ENCODE measurements at regions not wholly inside any gene's neighbourhood (a gene's known extent, or its start where the extent isn't known, plus 50 kb on each side); places are given as distances from the start of the nearest gene placed in this dataset.

DNA sequence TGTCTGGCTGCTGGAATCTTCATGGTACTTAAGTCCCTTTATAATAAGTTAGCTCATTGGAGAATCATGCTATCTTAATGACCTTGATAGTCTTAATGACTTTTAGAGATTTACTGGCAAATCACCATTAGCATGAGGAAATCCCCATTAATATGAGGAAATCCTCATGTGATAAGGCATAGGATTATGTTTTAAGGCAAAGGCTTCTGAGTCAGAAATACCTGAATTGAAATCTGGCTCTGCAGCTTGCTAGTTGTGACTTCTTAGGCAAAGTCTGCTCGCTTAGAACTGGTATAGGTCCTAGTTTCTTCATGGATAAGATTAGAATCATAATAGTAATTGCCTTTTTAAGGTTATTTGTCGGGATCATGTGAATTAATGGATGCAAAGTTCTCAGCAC is 190.2 kb upstream of the BANK1 start:
- TF ChIP-seq SMC3 (conservative IDR thresholded peaks at IDR 0.05; ENCODE audit: poor library complexity), result no peak
- no peak for TF ChIP-seq EP300 (conservative IDR thresholded peaks at IDR 0.05; ENCODE audit: poor library complexity, severe bottlenecking)
- TF ChIP-seq, protein P1, sequence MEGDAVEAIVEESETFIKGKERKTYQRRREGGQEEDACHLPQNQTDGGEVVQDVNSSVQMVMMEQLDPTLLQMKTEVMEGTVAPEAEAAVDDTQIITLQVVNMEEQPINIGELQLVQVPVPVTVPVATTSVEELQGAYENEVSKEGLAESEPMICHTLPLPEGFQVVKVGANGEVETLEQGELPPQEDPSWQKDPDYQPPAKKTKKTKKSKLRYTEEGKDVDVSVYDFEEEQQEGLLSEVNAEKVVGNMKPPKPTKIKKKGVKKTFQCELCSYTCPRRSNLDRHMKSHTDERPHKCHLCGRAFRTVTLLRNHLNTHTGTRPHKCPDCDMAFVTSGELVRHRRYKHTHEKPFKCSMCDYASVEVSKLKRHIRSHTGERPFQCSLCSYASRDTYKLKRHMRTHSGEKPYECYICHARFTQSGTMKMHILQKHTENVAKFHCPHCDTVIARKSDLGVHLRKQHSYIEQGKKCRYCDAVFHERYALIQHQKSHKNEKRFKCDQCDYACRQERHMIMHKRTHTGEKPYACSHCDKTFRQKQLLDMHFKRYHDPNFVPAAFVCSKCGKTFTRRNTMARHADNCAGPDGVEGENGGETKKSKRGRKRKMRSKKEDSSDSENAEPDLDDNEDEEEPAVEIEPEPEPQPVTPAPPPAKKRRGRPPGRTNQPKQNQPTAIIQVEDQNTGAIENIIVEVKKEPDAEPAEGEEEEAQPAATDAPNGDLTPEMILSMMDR (IDR thresholded peaks at IDR 0.05; ENCODE audit: poor library complexity, severe bottlenecking), result no peak
- TF ChIP-seq MXI1 (conservative IDR thresholded peaks at IDR 0.05; ENCODE audit: poor library complexity, severe bottlenecking), result no peak
- TF ChIP-seq EZH2 (IDR thresholded peaks at IDR 0.05; ENCODE audit: borderline replicate concordance, insufficient read depth, low read length, poor library complexity, severe bottlenecking), result no peak
- no peak for TF ChIP-seq RAD21 (conservative IDR thresholded peaks at IDR 0.05)
- no peak for TF ChIP-seq POLR2AphosphoS5 (IDR thresholded peaks at IDR 0.05)
- no peak for TF ChIP-seq TAF1 (IDR thresholded peaks at IDR 0.05; ENCODE audit: low read depth)
- no peak for TF ChIP-seq REST (IDR thresholded peaks at IDR 0.05; ENCODE audit: borderline replicate concordance)
- H3K4me3 ChIP-seq (ENCODE audit: low read length), result no peak overlapping the region
- H3K27me3 ChIP-seq (ENCODE audit: insufficient read depth, low read depth, low read length), result no peaks in the 10 kb centered on the region
- H3K4me2 ChIP-seq (ENCODE audit: low read length), result no peak overlapping the region
- no peak overlapping the region for H3K27ac ChIP-seq (ENCODE audit: low read length)
- no peaks in the 10 kb centered on the region for H3K9me2 ChIP-seq (ENCODE audit: insufficient read depth, low read length)
- no peaks in the 10 kb centered on the region for H4K20me1 ChIP-seq (ENCODE audit: insufficient read depth)
- no peak overlapping the region for H2AFZ ChIP-seq (ENCODE audit: low read depth, low read length)
- no peaks in the 10 kb centered on the region for H3F3A ChIP-seq (ENCODE audit: insufficient read depth, low read length, poor library complexity, severe bottlenecking)
- H3K9me3 ChIP-seq (ENCODE audit: low read length), result no peaks in the 10 kb centered on the region
- H3K9ac ChIP-seq (ENCODE audit: low read length), result no peak overlapping the region
- no peaks in the 10 kb centered on the region for H3K79me2 ChIP-seq (replicated peaks; ENCODE audit: insufficient read depth, low read length)
- H3K36me3 ChIP-seq (ENCODE audit: insufficient read depth, low read length), result no peaks in the 10 kb centered on the region

DNA sequence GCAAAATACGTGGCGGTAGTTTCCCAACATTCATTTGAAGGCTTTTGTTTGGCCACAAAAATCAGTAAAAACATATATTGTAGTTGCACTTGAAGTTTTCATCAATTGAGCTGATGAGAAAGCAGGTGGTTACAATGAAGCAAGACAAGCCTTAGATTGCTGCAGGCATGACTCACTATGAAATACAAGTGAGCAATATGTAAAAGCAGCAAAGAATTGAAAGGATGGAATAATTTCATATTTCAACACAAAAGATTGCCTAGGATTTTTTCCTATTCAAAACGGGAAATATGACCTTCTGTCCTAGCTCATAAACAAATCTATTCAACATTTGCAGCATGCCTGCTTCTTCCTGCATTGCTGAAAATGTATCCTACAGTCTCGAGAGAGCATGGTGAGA is 190.9 kb upstream of the BANK1 start:
- H3K9me3 ChIP-seq (ENCODE audit: low read length), result no peaks in the 10 kb centered on the region
- no peak overlapping the region for H3K4me3 ChIP-seq (ENCODE audit: low read length)
- no peaks in the 10 kb centered on the region for H3K36me3 ChIP-seq (ENCODE audit: insufficient read depth, low read length)
- no peak for TF ChIP-seq POLR2AphosphoS5 (IDR thresholded peaks at IDR 0.05)
- no peak for TF ChIP-seq EZH2 (IDR thresholded peaks at IDR 0.05; ENCODE audit: borderline replicate concordance, insufficient read depth, low read length, poor library complexity, severe bottlenecking)
- TF ChIP-seq MXI1 (conservative IDR thresholded peaks at IDR 0.05; ENCODE audit: poor library complexity, severe bottlenecking), result no peak
- H3K9ac ChIP-seq (ENCODE audit: low read length), result no peak overlapping the region
- no peaks in the 10 kb centered on the region for H3K27me3 ChIP-seq (ENCODE audit: insufficient read depth, low read depth, low read length)
- H3K9me2 ChIP-seq (ENCODE audit: insufficient read depth, low read length), result no peaks in the 10 kb centered on the region
- no peak overlapping the region for H2AFZ ChIP-seq (ENCODE audit: low read depth, low read length)
- no peaks in the 10 kb centered on the region for H3K79me2 ChIP-seq (replicated peaks; ENCODE audit: insufficient read depth, low read length)
- no peak overlapping the region for H3K27ac ChIP-seq (ENCODE audit: low read length)
- no peaks in the 10 kb centered on the region for H3F3A ChIP-seq (ENCODE audit: insufficient read depth, low read length, poor library complexity, severe bottlenecking)
- H4K20me1 ChIP-seq (ENCODE audit: insufficient read depth), result no peaks in the 10 kb centered on the region
- no peak overlapping the region for H3K4me2 ChIP-seq (ENCODE audit: low read length)
